Type B pancreatic cell (in vitro differentiated cells): ENCODE measurements at regions not wholly inside any gene's neighbourhood (a gene's known extent, or its start where the extent isn't known, plus 50 kb on each side); places are given as distances from the start of the nearest gene placed in this dataset.

Experiments
- DNase-seq: peaks from one replicate; pipeline ENCODE4 v3.0.0; 2021; ENCODE audit warnings: mixed read lengths; ENCODE audit not compliant: unreplicated experiment; ENCODE audit errors: extremely low spot score
- H3K27ac Mint-ChIP-seq: 2 replicates; pipeline ENCODE4 v1.8.0; 2021; ENCODE audit warnings: mild to moderate bottlenecking, mixed read lengths
- H3K27me3 Mint-ChIP-seq: 2 replicates; pipeline ENCODE4 v1.8.0; 2021; ENCODE audit warnings: mixed read lengths
- H3K36me3 Mint-ChIP-seq: 2 replicates; pipeline ENCODE4 v1.8.0; 2021; ENCODE audit warnings: mixed read lengths
- H3K4me1 Mint-ChIP-seq: one replicate; pipeline ENCODE4 v1.8.0; 2021; ENCODE audit warnings: mixed read lengths; ENCODE audit not compliant: unreplicated experiment
- H3K4me3 Mint-ChIP-seq: 2 replicates; pipeline ENCODE4 v1.8.0; 2021; ENCODE audit warnings: mild to moderate bottlenecking, mixed read lengths
- H3K9me3 Mint-ChIP-seq: 2 replicates; pipeline ENCODE4 v1.8.0; 2021; ENCODE audit warnings: mixed read lengths
- CTCF ChIP-seq: fragments of 200-600 bp; sonication (generic); conservative IDR thresholded peaks from 2 replicates; pipeline ENCODE4 v1.5.0; 2021; ENCODE audit warnings: antibody characterized with exemption, mild to moderate bottlenecking

- no peak overlapping the region for H3K4me3 Mint-ChIP-seq
- H3K27ac Mint-ChIP-seq: no peak overlapping the region
Measured at GRCh38 chr6:148107911-148108310, 234.7 kb upstream of the SASH1 start.

GRCh38 chr6:148109732-148110131, 232.9 kb upstream of the SASH1 start:
- H3K4me1 Mint-ChIP-seq: peaks cover 9% of the 10 kb centered on the region
- no peak for TF ChIP-seq CTCF
- H3K4me3 Mint-ChIP-seq: no peak overlapping the region
- H3K27ac Mint-ChIP-seq: no peak overlapping the region
- peaks cover 4% of the 10 kb centered on the region for H3K36me3 Mint-ChIP-seq
- H3K27me3 Mint-ChIP-seq: peaks cover 4% of the 10 kb centered on the region
- peaks cover 4% of the 10 kb centered on the region for H3K9me3 Mint-ChIP-seq
- DNase-seq: no peak

More at GRCh38 chr6:148107911-148108310, 234.7 kb upstream of the SASH1 start:
- peaks cover 4% of the 10 kb centered on the region for H3K27me3 Mint-ChIP-seq
- peaks cover 4% of the 10 kb centered on the region for H3K9me3 Mint-ChIP-seq
- no peak for TF ChIP-seq CTCF
- peaks cover 24% of the 10 kb centered on the region for H3K4me1 Mint-ChIP-seq
- H3K36me3 Mint-ChIP-seq: peaks cover 4% of the 10 kb centered on the region
- DNase-seq: no peak

GRCh38 chr6:148110925-148111324, 231.7 kb upstream of the SASH1 start:
- Mint-ChIP-seq H3K4me1 (peaks cover 15% of the 10 kb centered on the region), H3K36me3 (peaks cover 4% of the 10 kb centered on the region), H3K27ac (no peak overlapping the region), H3K9me3 (peaks cover 4% of the 10 kb centered on the region), H3K27me3 (peaks cover 4% of the 10 kb centered on the region), H3K4me3 (no peak overlapping the region)
- no peak for TF ChIP-seq CTCF
- DNase-seq: no peak

- Mint-ChIP-seq H3K27me3 (peaks cover 4% of the 10 kb centered on the region), H3K27ac (no peak overlapping the region), H3K9me3 (peaks cover 4% of the 10 kb centered on the region), H3K36me3 (peaks cover 4% of the 10 kb centered on the region), H3K4me1 (peaks cover 23% of the 10 kb centered on the region), H3K4me3 (no peak overlapping the region)
- DNase-seq: no peak
- no peak for TF ChIP-seq CTCF
Measured at GRCh38 chr6:148112851-148113319, 229.8 kb upstream of the SASH1 start.

GRCh38 chr6:148116001-148116400, 226.6 kb upstream of the SASH1 start:
- Mint-ChIP-seq H3K27ac (no peak overlapping the region), H3K9me3 (no peaks in the 10 kb centered on the region), H3K27me3 (no peaks in the 10 kb centered on the region), H3K4me1 (peaks cover 27% of the 10 kb centered on the region), H3K36me3 (no peaks in the 10 kb centered on the region), H3K4me3 (no peak overlapping the region)
- TF ChIP-seq CTCF: no peak
- no peak for DNase-seq

- no peak for TF ChIP-seq CTCF
- Mint-ChIP-seq H3K9me3 (no peaks in the 10 kb centered on the region), H3K27ac (no peak overlapping the region), H3K27me3 (no peaks in the 10 kb centered on the region), H3K4me1 (peaks cover 38% of the 10 kb centered on the region), H3K36me3 (no peaks in the 10 kb centered on the region), H3K4me3 (no peak overlapping the region)
- no peak for DNase-seq
Measured at GRCh38 chr6:148118244-148118643, 224.4 kb upstream of the SASH1 start.
